ENCODE measurements at regions not wholly inside any gene's neighbourhood (a gene's known extent, or its start where the extent isn't known, plus 50 kb on each side); places are given as distances from the start of the nearest gene placed in this dataset.

- no peak for DNase-seq (ENCODE audit: low read depth)
Observed at GRCh38 chrX:39810901-39811300, 286.9 kb downstream of the BCOR start.

- no peak for DNase-seq (ENCODE audit: low read depth)
Observed at GRCh38 chrX:39811376-39811775, 286.4 kb downstream of the BCOR start.

GRCh38 chrX:39813631-39814277 is 284.0 kb downstream of the BCOR start:
- peak; percentile 37 for DNase-seq (ENCODE audit: low read depth)

GRCh38 chrX:39814391-39814790 is 283.4 kb downstream of the BCOR start:
- peak; percentile 32 for DNase-seq (ENCODE audit: low read depth)

- DNase-seq (ENCODE audit: low read depth): peak; percentile 32
Observed at GRCh38 chrX:39815631-39816030, 282.1 kb downstream of the BCOR start.

GRCh38 chrX:39816871-39817731 is 280.7 kb downstream of the BCOR start:
- peak; percentile 64 for DNase-seq (ENCODE audit: low read depth)

GRCh38 chrX:39817754-39818470 is 279.8 kb downstream of the BCOR start:
- DNase-seq (ENCODE audit: low read depth): no peak

- DNase-seq (ENCODE audit: low read depth): no peak
Observed at GRCh38 chrX:39818750-39819149, 279.0 kb downstream of the BCOR start.

GRCh38 chrX:39819921-39820849 is 277.6 kb downstream of the BCOR start:
- peak; percentile 48 for DNase-seq (ENCODE audit: low read depth)

GRCh38 chrX:39820938-39821708 is 276.6 kb downstream of the BCOR start:
- no peak for DNase-seq (ENCODE audit: low read depth)

- no peak for DNase-seq (ENCODE audit: low read depth)
Observed at GRCh38 chrX:39821709-39822095, 276.1 kb downstream of the BCOR start.

- no peak for DNase-seq (ENCODE audit: low read depth)
Observed at GRCh38 chrX:39822133-39822748, 275.5 kb downstream of the BCOR start.

GRCh38 chrX:39823424-39823823 is 274.3 kb downstream of the BCOR start:
- no peak for DNase-seq (ENCODE audit: low read depth)

GRCh38 chrX:39823854-39824253 is 273.9 kb downstream of the BCOR start:
- DNase-seq (ENCODE audit: low read depth): no peak

- no peak for DNase-seq (ENCODE audit: low read depth)
Observed at GRCh38 chrX:39826813-39827543, 270.8 kb downstream of the BCOR start.

GRCh38 chrX:39827951-39828350 is 269.8 kb downstream of the BCOR start:
- DNase-seq (ENCODE audit: low read depth): no peak

- no peak for DNase-seq (ENCODE audit: low read depth)
Observed at GRCh38 chrX:39828971-39829370, 268.8 kb downstream of the BCOR start.

- no peak for DNase-seq (ENCODE audit: low read depth)
Observed at GRCh38 chrX:39829965-39830364, 267.8 kb downstream of the BCOR start.

GRCh38 chrX:39830414-39830813 is 267.3 kb downstream of the BCOR start:
- no peak for DNase-seq (ENCODE audit: low read depth)

GRCh38 chrX:39832211-39832610 is 265.5 kb downstream of the BCOR start:
- no peak for DNase-seq (ENCODE audit: low read depth)

Measured in amniotic epithelial cell (primary cell).